Stimulated activated naive CD4-positive, alpha-beta T cell treated with Interleukin-2 at 50 U/mL for 16 hours (primary cell): ENCODE measurements at regions not wholly inside any gene's neighbourhood (a gene's known extent, or its start where the extent isn't known, plus 50 kb on each side); places are given as distances from the start of the nearest gene placed in this dataset.

Source experiments
- DNase-seq: peaks from one replicate; lab custom pipeline; 2025; lab: John Stamatoyannopoulos, UW

DNA sequence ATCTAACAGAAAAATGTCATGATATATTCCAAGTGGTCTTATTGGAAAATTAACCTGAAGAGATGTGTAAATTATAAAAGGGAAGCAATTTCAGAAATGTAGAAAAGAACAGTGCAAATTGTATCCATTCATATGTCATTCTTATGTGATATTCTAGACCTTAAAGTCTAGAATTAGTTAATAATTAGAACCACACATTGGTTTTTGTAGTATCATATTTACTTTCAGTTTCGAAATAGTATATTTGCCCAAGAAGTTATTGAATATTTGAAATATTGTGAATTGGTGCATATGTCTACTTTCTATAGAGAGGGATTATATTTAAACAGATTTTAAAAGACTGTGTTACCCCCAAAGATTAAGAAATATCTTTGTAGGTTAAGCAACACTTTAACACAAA is 1348.6 kb upstream of the ACVR2A start:
- DNase-seq: no peak

DNA sequence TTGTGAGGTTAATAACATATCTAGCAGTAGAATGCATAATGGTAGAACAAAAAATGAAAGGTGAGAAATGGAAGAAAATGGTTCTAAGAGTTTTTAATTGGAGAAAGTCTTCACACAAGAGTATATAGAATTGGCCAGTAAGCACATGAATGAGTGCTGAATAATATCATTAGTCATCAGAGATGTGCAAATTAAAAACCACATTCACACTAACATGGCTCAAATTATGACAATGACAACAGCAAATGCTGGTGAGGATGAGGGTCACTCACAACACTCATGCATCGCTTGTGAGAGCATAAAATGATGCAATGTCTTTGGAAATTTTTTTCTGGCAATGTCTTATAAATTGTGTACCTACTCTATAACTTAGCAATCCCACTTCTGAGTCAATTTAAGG is 1355.4 kb upstream of the ACVR2A start:
- DNase-seq: no peak

DNA sequence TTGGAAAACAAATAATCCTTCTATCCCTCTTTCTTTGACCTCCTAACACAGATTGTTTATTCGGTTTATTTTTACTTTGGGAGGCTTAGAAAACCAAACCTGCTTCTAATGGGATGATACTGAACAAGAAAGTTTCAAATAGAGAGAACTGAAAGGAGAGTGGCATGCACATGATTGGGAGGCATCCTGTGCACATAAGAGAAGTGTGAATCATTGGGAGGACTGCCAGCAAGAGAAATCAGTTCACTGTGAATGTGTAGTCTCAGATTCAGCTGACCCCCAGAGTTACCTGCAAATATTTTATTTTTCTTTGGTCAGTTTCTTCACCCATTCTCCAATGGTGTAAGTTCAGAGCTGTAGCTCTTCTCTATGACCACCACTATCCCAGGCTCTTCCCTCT is 1363.2 kb upstream of the ACVR2A start:
- DNase-seq: no peak

DNA sequence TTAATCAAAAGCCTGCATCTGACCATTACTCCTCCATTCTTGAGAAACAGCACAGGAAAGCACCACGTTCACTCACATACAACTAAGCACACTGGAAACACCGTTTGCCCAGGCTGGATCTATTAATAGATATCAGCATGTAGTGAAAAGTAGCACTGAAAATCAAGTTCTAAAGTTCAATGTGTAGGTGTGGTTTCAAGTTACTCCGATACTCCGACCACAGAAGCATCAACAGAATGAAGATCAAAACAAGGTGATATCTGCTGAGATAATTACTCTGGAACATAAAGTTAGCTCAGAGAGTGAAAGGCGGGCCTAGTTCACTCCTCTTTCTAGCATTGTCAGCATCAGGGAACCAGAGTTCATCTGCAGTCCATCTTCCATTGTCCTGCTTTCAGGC is 1367.4 kb upstream of the ACVR2A start:
- DNase-seq: no peak

DNA sequence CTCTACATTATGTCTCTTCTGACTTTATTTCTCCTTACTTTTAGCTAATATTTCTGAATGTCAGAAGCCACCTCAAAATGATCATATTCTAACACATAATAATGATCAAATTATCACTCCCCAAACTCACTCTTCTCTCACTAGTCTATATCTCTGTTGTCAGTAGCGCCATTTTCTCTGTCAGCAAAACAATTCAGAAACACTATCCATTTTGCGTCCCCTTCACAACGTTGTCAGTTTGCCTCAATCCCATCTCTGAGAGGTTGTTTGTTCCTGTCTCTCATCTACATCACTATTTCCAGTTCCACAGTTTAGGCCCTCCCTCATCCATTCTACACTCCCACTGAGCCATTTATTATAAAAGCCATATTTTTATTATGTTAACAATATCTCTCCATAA is 1376.3 kb upstream of the ACVR2A start:
- DNase-seq: no peak

DNA sequence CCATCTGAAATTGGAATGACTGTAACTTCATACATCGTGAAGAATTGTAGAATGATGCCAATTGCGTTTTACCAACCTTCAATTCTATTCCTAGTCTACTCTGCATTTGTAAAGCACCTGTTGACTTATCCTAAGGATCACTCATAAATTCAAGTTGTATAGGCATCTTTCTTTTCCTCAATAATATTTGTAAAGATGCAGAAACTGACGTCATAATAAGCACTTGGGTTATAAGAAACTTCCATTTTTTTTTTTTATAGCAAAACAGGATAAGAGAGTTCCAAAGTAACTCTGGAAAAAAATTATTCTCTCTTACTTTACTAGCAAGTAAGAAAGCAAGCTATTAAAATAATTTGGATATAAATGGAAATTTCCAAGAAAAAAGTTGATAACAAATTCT is 1377.4 kb upstream of the ACVR2A start:
- no peak for DNase-seq

DNA sequence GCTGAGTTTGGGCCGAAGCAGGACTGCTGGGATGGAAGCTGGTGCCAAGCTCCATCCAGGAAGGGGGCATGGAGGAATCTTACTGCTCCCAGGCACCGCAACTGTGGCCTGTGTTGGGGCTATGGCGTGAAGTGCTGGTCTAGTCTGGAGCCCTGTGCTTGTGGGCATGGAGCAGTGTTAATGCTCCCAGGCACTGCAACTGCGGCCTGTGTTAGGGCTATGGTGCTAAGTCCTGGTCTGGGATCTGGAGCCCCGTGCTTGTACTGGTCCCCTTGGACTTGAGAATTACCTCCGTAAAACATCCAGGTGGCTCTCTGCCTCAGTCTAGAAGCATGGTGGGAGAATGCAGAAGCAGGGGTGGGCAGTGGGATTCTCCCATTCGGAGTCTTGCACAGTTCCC is 1379.4 kb upstream of the ACVR2A start:
- DNase-seq: no peak

DNA sequence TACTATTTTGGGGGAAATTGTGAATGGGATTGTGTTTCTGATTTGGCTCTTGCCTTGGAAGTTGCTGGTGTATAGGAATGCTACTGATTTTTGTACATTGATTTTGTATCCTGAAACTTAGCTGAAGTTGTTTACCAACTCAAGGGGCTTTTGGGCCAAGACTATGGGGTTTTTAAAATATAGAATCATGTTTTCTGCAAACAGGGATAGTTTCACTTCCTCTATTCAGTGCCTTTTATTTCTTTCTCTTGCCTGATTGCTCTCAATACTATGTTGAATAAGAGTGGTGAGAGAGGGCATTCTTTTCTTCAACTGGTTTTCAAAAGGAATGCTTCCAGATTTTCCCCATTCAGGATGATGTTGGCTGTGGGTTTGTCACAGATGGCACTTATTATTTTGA is 1383.8 kb upstream of the ACVR2A start:
- no peak for DNase-seq

DNA sequence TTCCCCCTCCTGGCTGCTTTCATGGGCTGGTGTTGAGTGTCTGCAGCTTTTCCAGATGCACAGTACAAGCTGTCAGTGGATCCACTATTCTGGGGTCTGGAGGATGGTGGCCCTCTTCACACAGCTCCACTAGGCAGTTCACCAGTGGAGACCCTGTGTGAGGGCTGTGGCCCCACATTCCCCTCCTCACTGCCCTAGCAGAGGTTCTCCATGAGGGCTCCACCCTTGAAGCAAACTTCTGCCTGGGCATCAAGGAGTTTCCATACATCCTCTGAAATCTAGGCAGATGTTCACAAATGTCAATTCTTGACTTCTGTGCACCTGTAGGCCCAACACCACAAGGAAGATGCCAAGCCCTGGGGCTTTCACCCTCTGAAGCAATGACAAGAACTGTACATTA is 1386.2 kb upstream of the ACVR2A start:
- DNase-seq: no peak

DNA sequence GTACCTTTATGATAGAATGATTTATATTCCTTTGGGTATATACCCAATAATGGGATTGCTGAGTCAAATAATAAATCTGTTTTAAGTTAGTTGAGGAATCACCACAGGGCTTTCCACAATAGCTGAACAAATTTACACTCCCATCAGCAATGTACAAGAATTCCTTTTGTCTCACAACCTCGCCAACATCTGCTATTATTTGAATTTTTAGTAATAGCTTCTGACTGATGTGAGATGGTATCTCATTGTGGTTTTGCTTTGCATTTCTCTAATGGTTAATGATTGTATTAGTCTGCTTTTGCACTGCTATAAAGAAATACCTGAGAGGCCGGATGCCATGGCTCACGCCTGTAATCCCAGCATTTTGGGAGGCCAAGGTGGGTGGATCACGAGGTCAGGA is 1387.6 kb upstream of the ACVR2A start:
- DNase-seq: no peak

DNA sequence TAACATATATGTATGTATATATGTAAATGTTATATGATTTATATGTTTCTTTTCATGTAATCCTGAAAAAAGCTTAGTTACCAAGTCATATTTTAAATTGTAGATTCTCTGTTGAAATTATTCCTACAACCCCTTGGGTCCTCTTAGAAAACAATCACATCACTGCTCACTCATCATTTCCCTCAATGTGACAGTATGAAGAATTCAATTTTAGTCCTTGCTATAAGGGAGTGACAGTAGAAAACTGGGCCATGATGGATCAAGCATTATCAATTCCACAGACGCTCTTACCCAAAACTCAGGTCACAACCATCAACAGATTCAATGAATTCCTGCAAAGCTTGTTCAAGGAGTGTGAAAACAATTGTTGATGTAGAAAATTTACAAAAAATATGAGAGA is 1389.5 kb upstream of the ACVR2A start:
- DNase-seq: no peak

DNA sequence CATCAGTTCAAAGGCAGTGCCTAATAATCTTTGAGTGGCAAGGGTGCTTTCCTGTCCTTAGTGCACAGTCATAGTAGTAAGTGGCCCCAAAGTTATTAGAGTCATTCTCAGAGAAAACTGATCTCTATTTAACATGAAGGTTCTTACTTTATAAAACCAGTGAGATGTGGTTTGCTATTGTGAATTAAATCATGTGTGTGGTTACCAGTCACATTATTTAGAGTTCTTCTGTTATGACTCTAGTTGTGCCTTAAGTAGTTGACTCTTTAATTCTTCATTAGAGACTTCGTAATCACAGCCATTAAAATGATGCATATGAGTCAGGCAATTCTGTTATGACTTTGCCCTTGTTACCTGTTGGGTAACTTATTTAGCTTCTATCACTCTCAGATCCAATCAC is 1392.9 kb upstream of the ACVR2A start:
- DNase-seq: no peak

DNA sequence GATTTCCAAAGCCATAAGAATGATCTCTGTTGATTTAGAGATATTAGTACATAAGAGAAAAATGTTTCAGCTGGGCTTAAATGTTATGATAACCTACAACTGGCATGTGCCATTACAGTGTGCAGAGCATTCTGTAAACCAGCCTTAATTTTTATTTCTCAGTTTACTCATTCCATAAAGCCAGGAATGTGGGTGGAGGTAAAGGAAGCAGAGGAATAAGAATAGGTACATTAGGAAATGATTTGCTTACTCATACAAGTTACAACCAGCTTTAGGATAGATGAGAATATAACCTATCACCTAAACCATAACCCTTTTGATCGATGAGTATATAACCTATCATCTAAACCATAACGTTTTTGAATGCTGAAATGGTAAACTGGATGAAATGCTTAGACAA is 1394.7 kb upstream of the ACVR2A start:
- no peak for DNase-seq

DNA sequence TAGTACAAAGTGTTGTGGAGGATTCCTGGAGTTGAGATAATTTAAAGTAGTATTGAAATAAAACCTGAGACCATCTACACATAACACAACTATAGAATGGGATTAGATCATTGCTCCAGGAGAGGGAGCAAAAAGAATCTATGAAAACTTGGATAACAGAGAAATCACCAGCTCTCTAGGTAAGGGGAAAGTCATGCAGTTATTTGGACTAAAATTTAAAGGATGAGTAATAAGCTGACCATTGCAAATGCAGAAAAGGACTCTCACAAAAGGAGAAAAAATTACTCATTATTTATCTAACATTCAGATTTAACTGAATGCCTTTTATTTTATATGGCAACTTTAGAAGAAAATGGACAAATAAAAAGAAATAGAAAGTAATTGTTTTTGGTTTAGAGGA is 1399.8 kb upstream of the ACVR2A start:
- no peak for DNase-seq

DNA sequence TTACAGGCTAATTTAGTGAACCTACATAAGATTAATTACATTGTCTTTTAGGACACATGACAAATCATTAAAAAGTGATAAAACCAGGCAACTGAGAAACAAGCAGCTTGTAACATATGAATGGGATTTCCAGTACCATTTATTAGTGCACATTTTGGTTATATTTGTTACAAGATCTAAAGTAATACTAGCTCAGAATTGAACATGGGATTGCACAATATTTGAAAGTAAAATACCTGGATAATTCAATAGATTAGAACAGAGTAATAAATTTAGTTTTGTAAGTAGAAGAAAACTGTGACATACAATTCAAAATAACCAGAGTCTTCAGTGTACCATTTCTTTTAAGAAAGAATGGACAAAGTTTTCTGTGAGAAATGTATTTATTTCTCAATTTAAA is 1400.7 kb upstream of the ACVR2A start:
- no peak for DNase-seq

DNA sequence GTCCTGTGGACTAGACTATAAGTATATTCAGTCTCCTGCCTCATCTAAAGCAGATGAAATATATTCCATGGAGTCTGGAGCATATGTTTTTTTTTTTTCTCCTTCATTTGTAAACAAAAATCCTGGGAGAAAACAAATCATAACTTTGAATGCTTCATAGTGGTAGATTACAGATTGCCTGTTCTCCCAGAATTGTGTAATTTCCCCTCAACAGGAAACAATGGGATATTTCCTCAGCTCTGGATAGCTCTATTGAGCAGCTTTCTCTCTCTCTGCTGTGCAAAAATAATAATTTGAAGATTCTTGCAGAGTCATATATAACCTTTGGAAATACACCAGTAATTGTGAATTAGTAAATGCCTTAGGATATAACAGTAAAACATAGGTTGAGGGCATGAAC is 1406.6 kb upstream of the ACVR2A start:
- no peak for DNase-seq

DNA sequence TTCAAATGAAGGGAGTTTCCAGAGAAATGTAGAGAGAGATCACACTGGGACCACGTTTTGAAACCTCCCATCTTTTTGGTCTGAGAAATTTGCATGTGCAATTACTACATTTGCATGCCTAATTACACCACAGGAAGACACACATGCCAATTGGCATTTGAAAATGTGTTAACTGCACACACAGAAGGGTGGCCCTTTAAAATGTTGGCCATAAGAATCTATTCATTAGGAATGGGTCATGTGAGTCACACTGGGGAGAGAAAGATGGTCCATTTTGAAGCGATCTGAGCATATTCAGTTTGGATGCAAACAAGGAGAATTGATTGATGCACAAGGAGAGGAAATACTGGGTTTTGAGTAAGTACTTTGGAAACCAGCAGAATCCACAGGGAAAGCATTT is 1407.1 kb upstream of the ACVR2A start:
- no peak for DNase-seq

DNA sequence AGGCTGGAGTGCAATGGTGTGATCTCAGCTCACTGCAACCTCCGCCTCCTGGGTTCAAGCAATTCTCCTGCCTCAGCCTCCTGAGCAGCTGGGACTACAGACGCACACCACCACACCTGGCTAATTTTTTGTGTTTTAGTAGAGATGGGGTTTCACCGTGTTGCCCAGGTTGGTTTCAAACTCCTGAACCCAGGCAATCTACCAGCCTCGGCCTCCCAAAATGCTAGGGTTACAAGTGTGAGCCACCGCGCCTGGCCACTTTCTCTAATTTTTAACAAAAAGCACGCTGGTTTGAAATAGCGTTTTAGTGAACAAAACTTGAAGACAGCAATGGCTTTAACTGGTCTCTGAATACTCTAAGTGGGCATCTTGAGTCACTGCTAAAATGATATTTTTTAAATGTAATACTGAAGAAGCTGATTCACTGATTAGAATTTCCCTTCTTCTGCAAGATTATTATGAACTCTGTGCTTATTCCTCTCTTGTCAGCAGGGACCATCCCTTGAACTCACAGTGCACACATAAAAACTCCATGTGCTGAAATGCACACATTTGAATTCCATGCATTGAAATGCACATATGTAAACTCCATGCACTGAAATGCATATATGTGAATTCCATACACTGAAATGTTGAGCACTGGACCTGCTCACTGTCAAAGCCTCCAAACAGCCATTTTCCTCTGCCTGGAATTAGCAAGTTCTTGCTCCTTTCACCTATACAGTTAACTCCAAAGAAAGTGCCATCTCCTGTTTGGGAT is 1411.5 kb upstream of the ACVR2A start:
- no peak for DNase-seq

DNA sequence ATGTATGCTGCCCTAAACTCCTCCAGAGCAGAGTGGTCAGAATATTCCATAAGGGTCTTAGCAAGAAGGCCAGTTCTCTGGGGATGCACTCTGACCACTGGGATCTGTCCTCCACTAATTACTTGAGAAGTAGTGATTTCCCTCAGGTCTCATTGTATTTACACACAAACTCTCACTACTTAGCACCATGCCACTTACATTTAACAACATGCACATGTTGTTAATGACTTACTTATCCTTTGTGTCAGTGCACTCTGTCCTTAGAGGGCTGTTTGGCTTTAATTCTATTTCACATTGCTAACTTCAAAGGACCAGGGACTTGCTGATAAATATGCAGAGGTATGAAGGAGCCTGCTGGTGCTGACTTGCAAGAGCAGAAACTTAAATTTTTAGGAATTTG is 1415.5 kb upstream of the ACVR2A start:
- no peak for DNase-seq

DNA sequence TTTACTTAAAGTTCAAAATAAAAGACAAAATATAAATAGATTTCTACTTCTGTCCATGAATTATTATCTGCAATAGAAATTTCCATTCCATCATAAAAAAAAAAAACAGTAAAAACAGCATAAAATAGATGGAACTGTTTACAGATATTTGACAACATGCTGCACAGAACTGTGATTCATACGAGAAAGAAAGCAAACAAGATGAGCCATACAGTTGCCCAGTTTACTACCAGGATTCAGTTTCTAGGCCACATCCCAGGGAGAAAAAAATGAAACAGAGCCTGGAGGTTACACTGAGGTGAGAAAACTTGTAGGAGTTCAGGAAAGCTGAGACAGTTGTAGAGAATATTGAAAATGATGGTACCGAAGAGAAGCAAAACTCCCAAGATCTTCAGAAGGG is 1426.9 kb upstream of the ACVR2A start:
- DNase-seq: no peak

DNA sequence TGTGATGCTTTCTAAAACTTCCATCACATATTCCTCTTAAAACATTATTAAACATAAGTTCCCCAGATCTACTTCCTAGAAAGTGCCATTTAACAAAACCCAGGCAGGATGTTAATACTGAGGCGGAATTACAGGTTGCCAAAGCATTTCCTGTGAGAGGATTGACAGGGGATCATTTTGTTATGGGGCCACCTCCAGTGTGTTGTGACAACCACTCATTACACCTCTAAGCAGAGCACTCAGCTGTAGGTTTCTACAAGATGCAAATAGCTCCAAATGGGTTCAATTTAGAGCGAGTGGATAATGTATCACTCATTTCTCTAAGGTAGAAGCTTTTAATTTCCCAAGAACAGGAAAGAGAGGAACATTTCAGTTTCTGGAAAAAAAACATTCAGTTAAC is 1429.5 kb upstream of the ACVR2A start:
- no peak for DNase-seq

DNA sequence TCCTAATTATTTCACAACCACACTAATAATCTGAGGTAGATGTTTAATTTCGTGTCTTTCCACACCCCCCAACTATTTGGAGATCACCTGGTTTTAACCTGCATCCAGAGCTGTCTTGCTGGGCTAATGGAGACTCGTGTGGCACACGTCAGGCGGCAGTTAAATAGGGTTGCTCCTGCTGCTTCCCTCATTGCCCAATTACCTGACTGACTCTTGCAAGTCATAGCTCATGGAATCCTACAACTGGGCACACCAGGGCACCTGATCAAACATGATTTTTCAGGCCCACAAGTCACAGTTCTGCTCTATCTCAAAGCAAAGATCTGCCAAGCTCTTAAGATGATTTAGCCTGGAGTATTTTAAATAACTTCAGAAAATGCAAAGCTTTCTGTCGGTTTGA is 1430.4 kb upstream of the ACVR2A start:
- no peak for DNase-seq

DNA sequence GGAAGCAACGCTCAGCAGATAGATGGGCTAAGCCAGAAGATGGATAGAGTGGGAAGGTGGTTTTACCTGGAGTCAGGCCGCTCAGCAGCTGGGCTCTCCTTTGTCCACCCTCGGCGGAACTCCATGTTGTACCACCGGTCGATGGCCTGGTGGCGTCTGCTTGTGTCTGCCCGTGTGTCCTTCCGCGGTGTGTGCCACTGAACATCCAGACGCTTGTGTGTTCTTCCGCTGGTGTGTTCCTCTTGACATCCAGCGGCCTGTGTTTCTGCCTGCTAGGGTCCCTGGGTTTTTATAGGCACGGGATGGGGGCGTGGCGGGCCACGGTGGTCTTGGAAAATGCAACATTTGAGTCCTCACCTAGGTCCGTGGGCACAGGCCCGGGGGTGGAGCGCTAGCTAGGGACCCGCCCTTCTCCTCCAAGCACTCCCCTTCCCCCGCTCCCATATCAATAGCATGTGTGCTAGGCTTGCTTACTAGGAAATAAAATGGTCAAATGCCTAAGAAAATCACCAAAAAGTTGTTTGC is 1431.7 kb upstream of the ACVR2A start:
- DNase-seq: no peak

DNA sequence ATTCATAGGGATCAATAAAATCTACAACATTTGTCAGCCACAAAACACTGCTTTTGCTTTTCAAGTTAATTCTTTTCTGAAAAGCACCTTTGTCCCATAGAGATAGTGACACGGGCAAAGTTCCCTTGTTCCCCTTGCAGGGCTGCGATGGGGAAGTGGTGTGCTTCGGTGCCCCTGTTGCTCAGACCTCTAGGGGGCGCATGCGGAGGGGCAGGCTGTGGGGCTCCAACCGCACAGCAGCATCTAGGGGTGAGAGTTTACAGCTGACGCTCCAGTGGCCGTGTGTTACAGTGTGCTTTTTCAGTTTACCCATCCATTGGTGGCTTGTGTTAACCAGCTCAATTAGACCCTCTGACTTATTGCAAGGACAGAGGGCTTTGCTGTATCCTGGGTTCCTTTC is 1432.2 kb upstream of the ACVR2A start:
- no peak for DNase-seq
